ENCODE measurements at regions not wholly inside any gene's neighbourhood (a gene's known extent, or its start where the extent isn't known, plus 50 kb on each side); places are given as distances from the start of the nearest gene placed in this dataset.

GRCh38 chr13:73737214-73737613, 397.0 kb downstream of the KLF12 start:
- TF ChIP-seq TAF1 (IDR thresholded peaks at IDR 0.05; ENCODE audit: borderline replicate concordance, insufficient read depth, low read length) = no peak
- TF ChIP-seq REST (IDR thresholded peaks at IDR 0.05; ENCODE audit: insufficient read depth in 1 of 2, low read depth in 2 of 2, low read length in 2 of 2) = no peak
- no peak for TF ChIP-seq SIN3A (IDR thresholded peaks at IDR 0.05; ENCODE audit: borderline replicate concordance, insufficient read depth, low read length)
- TF ChIP-seq POLR2AphosphoS5 (IDR thresholded peaks at IDR 0.05; ENCODE audit: low read depth, low read length) = no peak
- no peak for TF ChIP-seq FOXP2 (optimal IDR thresholded peaks at IDR 0.05; ENCODE audit: borderline replicate concordance, extremely low read depth, extremely low read length, insufficient read depth)

All from PFSK-1 (cell line).